ENCODE measurements at regions not wholly inside any gene's neighbourhood (a gene's known extent, or its start where the extent isn't known, plus 50 kb on each side); places are given as distances from the start of the nearest gene placed in this dataset.

GRCh38 chr1:177830531-177831135, 139.2 kb downstream of the SEC16B start:
- Histone ChIP-seq H3K27me3 (ENCODE audit: insufficient read depth, low read depth, low read length) (no peaks in the 10 kb centered on the region), H3K27ac (ENCODE audit: low read length) (no peak overlapping the region), H3K4me3 (ENCODE audit: low read length) (no peak overlapping the region), H3K9ac (ENCODE audit: low read length) (no peak overlapping the region), H4K20me1 (ENCODE audit: insufficient read depth) (no peaks in the 10 kb centered on the region), H2AFZ (ENCODE audit: low read depth, low read length) (no peak overlapping the region), H3K36me3 (ENCODE audit: insufficient read depth, low read length) (no peaks in the 10 kb centered on the region), H3K4me2 (ENCODE audit: low read length) (no peak overlapping the region), H3K79me2 (replicated peaks; ENCODE audit: insufficient read depth, low read length) (no peaks in the 10 kb centered on the region), H3F3A (ENCODE audit: insufficient read depth, low read length, poor library complexity, severe bottlenecking) (no peaks in the 10 kb centered on the region), H3K9me3 (ENCODE audit: low read length) (no peaks in the 10 kb centered on the region), H3K9me2 (ENCODE audit: insufficient read depth, low read length) (no peaks in the 10 kb centered on the region)
- TF ChIP-seq SMC3 (conservative IDR thresholded peaks at IDR 0.05; ENCODE audit: poor library complexity) (no peak), TAF1 (IDR thresholded peaks at IDR 0.05; ENCODE audit: low read depth) (no peak), POLR2AphosphoS5 (IDR thresholded peaks at IDR 0.05) (no peak), RAD21 (conservative IDR thresholded peaks at IDR 0.05) (no peak), EP300 (conservative IDR thresholded peaks at IDR 0.05; ENCODE audit: poor library complexity, severe bottlenecking) (no peak), EZH2 (IDR thresholded peaks at IDR 0.05; ENCODE audit: borderline replicate concordance, insufficient read depth, low read length, poor library complexity, severe bottlenecking) (no peak), MXI1 (conservative IDR thresholded peaks at IDR 0.05; ENCODE audit: poor library complexity, severe bottlenecking) (no peak)
- TF ChIP-seq, protein P1, sequence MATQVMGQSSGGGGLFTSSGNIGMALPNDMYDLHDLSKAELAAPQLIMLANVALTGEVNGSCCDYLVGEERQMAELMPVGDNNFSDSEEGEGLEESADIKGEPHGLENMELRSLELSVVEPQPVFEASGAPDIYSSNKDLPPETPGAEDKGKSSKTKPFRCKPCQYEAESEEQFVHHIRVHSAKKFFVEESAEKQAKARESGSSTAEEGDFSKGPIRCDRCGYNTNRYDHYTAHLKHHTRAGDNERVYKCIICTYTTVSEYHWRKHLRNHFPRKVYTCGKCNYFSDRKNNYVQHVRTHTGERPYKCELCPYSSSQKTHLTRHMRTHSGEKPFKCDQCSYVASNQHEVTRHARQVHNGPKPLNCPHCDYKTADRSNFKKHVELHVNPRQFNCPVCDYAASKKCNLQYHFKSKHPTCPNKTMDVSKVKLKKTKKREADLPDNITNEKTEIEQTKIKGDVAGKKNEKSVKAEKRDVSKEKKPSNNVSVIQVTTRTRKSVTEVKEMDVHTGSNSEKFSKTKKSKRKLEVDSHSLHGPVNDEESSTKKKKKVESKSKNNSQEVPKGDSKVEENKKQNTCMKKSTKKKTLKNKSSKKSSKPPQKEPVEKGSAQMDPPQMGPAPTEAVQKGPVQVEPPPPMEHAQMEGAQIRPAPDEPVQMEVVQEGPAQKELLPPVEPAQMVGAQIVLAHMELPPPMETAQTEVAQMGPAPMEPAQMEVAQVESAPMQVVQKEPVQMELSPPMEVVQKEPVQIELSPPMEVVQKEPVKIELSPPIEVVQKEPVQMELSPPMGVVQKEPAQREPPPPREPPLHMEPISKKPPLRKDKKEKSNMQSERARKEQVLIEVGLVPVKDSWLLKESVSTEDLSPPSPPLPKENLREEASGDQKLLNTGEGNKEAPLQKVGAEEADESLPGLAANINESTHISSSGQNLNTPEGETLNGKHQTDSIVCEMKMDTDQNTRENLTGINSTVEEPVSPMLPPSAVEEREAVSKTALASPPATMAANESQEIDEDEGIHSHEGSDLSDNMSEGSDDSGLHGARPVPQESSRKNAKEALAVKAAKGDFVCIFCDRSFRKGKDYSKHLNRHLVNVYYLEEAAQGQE (IDR thresholded peaks at IDR 0.05; ENCODE audit: borderline replicate concordance): no peak
- TF ChIP-seq, protein P2, sequence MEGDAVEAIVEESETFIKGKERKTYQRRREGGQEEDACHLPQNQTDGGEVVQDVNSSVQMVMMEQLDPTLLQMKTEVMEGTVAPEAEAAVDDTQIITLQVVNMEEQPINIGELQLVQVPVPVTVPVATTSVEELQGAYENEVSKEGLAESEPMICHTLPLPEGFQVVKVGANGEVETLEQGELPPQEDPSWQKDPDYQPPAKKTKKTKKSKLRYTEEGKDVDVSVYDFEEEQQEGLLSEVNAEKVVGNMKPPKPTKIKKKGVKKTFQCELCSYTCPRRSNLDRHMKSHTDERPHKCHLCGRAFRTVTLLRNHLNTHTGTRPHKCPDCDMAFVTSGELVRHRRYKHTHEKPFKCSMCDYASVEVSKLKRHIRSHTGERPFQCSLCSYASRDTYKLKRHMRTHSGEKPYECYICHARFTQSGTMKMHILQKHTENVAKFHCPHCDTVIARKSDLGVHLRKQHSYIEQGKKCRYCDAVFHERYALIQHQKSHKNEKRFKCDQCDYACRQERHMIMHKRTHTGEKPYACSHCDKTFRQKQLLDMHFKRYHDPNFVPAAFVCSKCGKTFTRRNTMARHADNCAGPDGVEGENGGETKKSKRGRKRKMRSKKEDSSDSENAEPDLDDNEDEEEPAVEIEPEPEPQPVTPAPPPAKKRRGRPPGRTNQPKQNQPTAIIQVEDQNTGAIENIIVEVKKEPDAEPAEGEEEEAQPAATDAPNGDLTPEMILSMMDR (IDR thresholded peaks at IDR 0.05; ENCODE audit: poor library complexity, severe bottlenecking): no peak

GRCh38 chr1:177825276-177825901, 144.5 kb downstream of the SEC16B start:
- Histone ChIP-seq H3K36me3 (ENCODE audit: insufficient read depth, low read length) (no peaks in the 10 kb centered on the region), H3K9me2 (ENCODE audit: insufficient read depth, low read length) (no peaks in the 10 kb centered on the region), H3K9ac (ENCODE audit: low read length) (no peak overlapping the region), H3K9me3 (ENCODE audit: low read length) (no peaks in the 10 kb centered on the region), H3K27ac (ENCODE audit: low read length) (no peak overlapping the region), H3F3A (ENCODE audit: insufficient read depth, low read length, poor library complexity, severe bottlenecking) (no peaks in the 10 kb centered on the region), H2AFZ (ENCODE audit: low read depth, low read length) (no peak overlapping the region), H3K4me2 (ENCODE audit: low read length) (no peak overlapping the region), H3K4me3 (ENCODE audit: low read length) (no peak overlapping the region), H4K20me1 (ENCODE audit: insufficient read depth) (no peaks in the 10 kb centered on the region), H3K79me2 (replicated peaks; ENCODE audit: insufficient read depth, low read length) (no peaks in the 10 kb centered on the region), H3K27me3 (ENCODE audit: insufficient read depth, low read depth, low read length) (no peaks in the 10 kb centered on the region)
- no peak for TF ChIP-seq RAD21 (conservative IDR thresholded peaks at IDR 0.05)
- TF ChIP-seq, protein P1 (IDR thresholded peaks at IDR 0.05; ENCODE audit: borderline replicate concordance): no peak
- TF ChIP-seq SMC3 (conservative IDR thresholded peaks at IDR 0.05; ENCODE audit: poor library complexity): no peak
- no peak for TF ChIP-seq POLR2AphosphoS5 (IDR thresholded peaks at IDR 0.05)
- TF ChIP-seq EZH2 (IDR thresholded peaks at IDR 0.05; ENCODE audit: borderline replicate concordance, insufficient read depth, low read length, poor library complexity, severe bottlenecking): no peak
- no peak for TF ChIP-seq MXI1 (conservative IDR thresholded peaks at IDR 0.05; ENCODE audit: poor library complexity, severe bottlenecking)
- TF ChIP-seq TAF1 (IDR thresholded peaks at IDR 0.05; ENCODE audit: low read depth): no peak
- TF ChIP-seq, protein P2 (IDR thresholded peaks at IDR 0.05; ENCODE audit: poor library complexity, severe bottlenecking): no peak
- TF ChIP-seq EP300 (conservative IDR thresholded peaks at IDR 0.05; ENCODE audit: poor library complexity, severe bottlenecking): no peak
